H1 (cell line): ENCODE measurements at regions not wholly inside any gene's neighbourhood (a gene's known extent, or its start where the extent isn't known, plus 50 kb on each side); places are given as distances from the start of the nearest gene placed in this dataset.

ENCODE experiments used
- CTCF ChIA-PET: fragments of 300-600 bp; sonication (Branson Sonifier 250); formaldehyde crosslinking; loops from one replicate; lab custom pipeline; 2021; ENCODE audit not compliant: partially characterized antibody; lab: Charles Lee
- POLR2A ChIA-PET: fragments of 300-600 bp; sonication (Branson Sonifier 250); formaldehyde crosslinking; loops from one replicate; lab custom pipeline; 2021; ENCODE audit warnings: inconsistent platforms; ENCODE audit not compliant: partially characterized antibody; lab: Charles Lee
- DNase-seq, 2 experiments: peaks; one replicate each; pipeline versions ENCODE4 v3.0.0 to v3.0.0-alpha.2; 2010 to 2022; ENCODE audit warnings: low spot score in 2 of 2, low read depth in 1 of 2, mixed read lengths in 1 of 2
- FAIRE-seq: peaks from 2 replicates; lab custom pipeline; 2011; peaks lifted over from hg19 to GRCh38; lab: Jason Lieb, UNC
- H2AFZ ChIP-seq: 2 replicates; pipeline ENCODE4 v1.8.1; 2012; ENCODE audit warnings: low read length, inconsistent platforms
- H2AK5ac ChIP-seq: 2 replicates; pipeline ENCODE4 v1.6.1; 2013; ENCODE audit warnings: low read depth, low read length
- H2BK120ac ChIP-seq: replicated peaks from 2 replicates; pipeline ENCODE3; 2013; ENCODE audit warnings: low read depth, low read length, inconsistent platforms
- H2BK12ac ChIP-seq: 2 replicates; pipeline ENCODE4 v1.6.1; 2013; ENCODE audit warnings: low read depth, low read length
- H2BK15ac ChIP-seq: 2 replicates; pipeline ENCODE4 v1.6.1; 2013; ENCODE audit warnings: low read length
- H2BK20ac ChIP-seq: 2 replicates; pipeline ENCODE4 v1.6.1; 2013; ENCODE audit warnings: low read length
- H2BK5ac ChIP-seq: 2 replicates; pipeline ENCODE4 v1.6.1; 2013; ENCODE audit warnings: low read depth, low read length
- H3K14ac ChIP-seq: 2 replicates; pipeline ENCODE4 v1.6.1; 2013; ENCODE audit warnings: inconsistent platforms; ENCODE audit not compliant: insufficient read length
- H3K18ac ChIP-seq: 2 replicates; pipeline ENCODE4 v1.6.1; 2013; ENCODE audit warnings: low read length; ENCODE audit errors: extremely low read depth
- H3K23ac ChIP-seq: 2 replicates; pipeline ENCODE4 v1.6.1; 2013; ENCODE audit warnings: inconsistent platforms; ENCODE audit not compliant: insufficient read length
- H3K23me2 ChIP-seq: 2 replicates; pipeline ENCODE4 v1.6.1; 2013; ENCODE audit warnings: low read depth, low read length
- H3K27ac ChIP-seq: 2 replicates; pipeline ENCODE4 v1.6.1; 2011; ENCODE audit warnings: low read depth, low read length, inconsistent platforms
- H3K27me3 ChIP-seq, 4 experiments: replicated peaks in 1 of 4; 1 replicate in 1 of 4; 2 replicates in 3 of 4; pipeline versions ENCODE4 v1.6.1 to v1.8.1; 2011 to 2013; ENCODE audit warnings: low read length in 3 of 4, mild to moderate bottlenecking in 3 of 4, inconsistent platforms in 2 of 4, mixed read lengths in 2 of 4, moderate library complexity in 1 of 4; ENCODE audit not compliant: control insufficient read depth in 3 of 4, insufficient read depth in 3 of 4; ENCODE audit errors: extremely low read depth in 1 of 4
- H3K36me3 ChIP-seq, 4 experiments: 2 replicates each; pipeline versions ENCODE4 v1.6.1 to v1.8.1; 2011 to 2013; ENCODE audit warnings: mild to moderate bottlenecking in 4 of 4, low read length in 3 of 4, moderate library complexity in 2 of 4, control low read depth in 1 of 4, inconsistent platforms in 1 of 4; ENCODE audit not compliant: insufficient read depth in 4 of 4, control insufficient read depth in 2 of 4
- H3K4ac ChIP-seq: replicated peaks from 2 replicates; pipeline ENCODE3; 2013; ENCODE audit warnings: low read length, low read depth, mixed read lengths, inconsistent platforms; ENCODE audit not compliant: insufficient read length
- H3K4me1 ChIP-seq, 4 experiments: replicated peaks in 1 of 4; 1 replicate in 1 of 4; 2 replicates in 3 of 4; pipeline versions ENCODE4 v1.6.1 to v1.8.1; 2011 to 2013; ENCODE audit warnings: low read length in 3 of 4, inconsistent platforms in 2 of 4, mixed read lengths in 1 of 4; ENCODE audit not compliant: insufficient read depth in 4 of 4, control insufficient read depth in 3 of 4
- H3K4me2 ChIP-seq, 2 experiments: 2 replicates each; pipeline versions ENCODE4 v1.6.1 to v1.8.1; 2011 to 2013; ENCODE audit warnings: low read depth in 2 of 2, low read length in 2 of 2, control low read depth in 1 of 2, inconsistent platforms in 1 of 2, mild to moderate bottlenecking in 1 of 2; ENCODE audit not compliant: insufficient read depth in 1 of 2
- H3K4me3 ChIP-seq, 4 experiments: fragments of 200-600, 300-600 bp in 1 of 4; sonication (generic), shearing (Covaris generic), sonication (Bioruptor Twin) in 1 of 4; 2 replicates each; pipeline versions ENCODE4 v1.5.1 to v1.8.1; 2011 to 2016; ENCODE audit warnings: low read length in 4 of 4, low read depth in 3 of 4, control low read depth in 2 of 4, inconsistent platforms in 2 of 4, mild to moderate bottlenecking in 2 of 4, mixed read lengths in 1 of 4, moderate library complexity in 1 of 4; ENCODE audit not compliant: insufficient read depth in 2 of 4; ENCODE audit errors: extremely low read depth in 1 of 4
- H3K56ac ChIP-seq: replicated peaks from 2 replicates; pipeline ENCODE3; 2013; ENCODE audit warnings: low read depth, mild to moderate bottlenecking, mixed read lengths, low read length, inconsistent platforms; ENCODE audit not compliant: insufficient read length
- H3K79me1 ChIP-seq: 2 replicates; pipeline ENCODE4 v1.6.1; 2013; ENCODE audit warnings: low read depth, low read length, control low read depth
- H3K79me2 ChIP-seq, 2 experiments: 2 replicates each; pipeline versions ENCODE4 v1.6.1 to v1.8.1; 2012 to 2013; ENCODE audit warnings: low read length in 2 of 2, mild to moderate bottlenecking in 2 of 2, inconsistent platforms in 1 of 2; ENCODE audit not compliant: insufficient read depth in 2 of 2, control insufficient read depth in 1 of 2
- H3K9ac ChIP-seq, 4 experiments: replicated peaks in 1 of 4; 1 replicate in 1 of 4; 2 replicates in 3 of 4; pipeline versions ENCODE4 v1.6.1 to v1.8.1; 2011 to 2013; ENCODE audit warnings: low read depth in 3 of 4, low read length in 3 of 4, control low read depth in 2 of 4, mild to moderate bottlenecking in 2 of 4, moderate library complexity in 2 of 4, inconsistent platforms in 1 of 4; ENCODE audit errors: extremely low read depth in 1 of 4
- H3K9me3 ChIP-seq, 2 experiments: 2 replicates each; pipeline versions ENCODE4 v1.6.1 to v1.8.1; 2012 to 2013; ENCODE audit warnings: mild to moderate bottlenecking in 2 of 2, moderate library complexity in 2 of 2, control low read depth in 1 of 2, inconsistent platforms in 1 of 2, low read depth in 1 of 2, low read length in 1 of 2, mixed read lengths in 1 of 2; ENCODE audit not compliant: insufficient read depth in 2 of 2
- H4K20me1 ChIP-seq, 2 experiments: replicated peaks in 1 of 2; 2 replicates each; pipeline versions ENCODE3 to v1.8.1; 2011 to 2013; ENCODE audit warnings: inconsistent platforms in 2 of 2, low read length in 2 of 2, mild to moderate bottlenecking in 1 of 2; ENCODE audit not compliant: insufficient read depth in 2 of 2, control insufficient read depth in 1 of 2
- H4K5ac ChIP-seq: 2 replicates; pipeline ENCODE4 v1.6.1; 2013; ENCODE audit warnings: low read length, low read depth, mixed read lengths, inconsistent platforms; ENCODE audit not compliant: insufficient read length
- H4K8ac ChIP-seq: 2 replicates; pipeline ENCODE4 v1.8.0; 2013; ENCODE audit warnings: mild to moderate bottlenecking, moderate library complexity, low read length, inconsistent platforms; ENCODE audit not compliant: insufficient read depth; ENCODE audit errors: extremely low read depth
- H4K91ac ChIP-seq: replicated peaks from 2 replicates; pipeline ENCODE3; 2013; ENCODE audit warnings: low read length, mixed read lengths, inconsistent platforms; ENCODE audit not compliant: insufficient read length
- FOSL1 ChIP-seq: IDR thresholded peaks from 2 replicates; pipeline ENCODE4 v1.6.1; 2011; ENCODE audit warnings: mild to moderate bottlenecking, low read depth, low read length, moderate library complexity; ENCODE audit not compliant: insufficient read depth
- KDM5A ChIP-seq: fragments of 200-600 bp; IDR thresholded peaks from 2 replicates; pipeline ENCODE4 v1.7.1; 2012; ENCODE audit warnings: mild to moderate bottlenecking, low read length, inconsistent platforms, mixed read lengths
- RAD21 ChIP-seq, 2 experiments: IDR thresholded peaks in 1 of 2; conservative IDR thresholded peaks in 1 of 2; 2 replicates each; pipeline ENCODE4 v1.6.1; 2011; ENCODE audit warnings: low read depth in 2 of 2, low read length in 2 of 2, improper control_type of control experiment in 1 of 2, inconsistent platforms in 1 of 2, mild to moderate bottlenecking in 1 of 2, moderate library complexity in 1 of 2
- USF2 ChIP-seq: IDR thresholded peaks from 2 replicates; pipeline ENCODE4 v1.6.1; 2011; ENCODE audit warnings: low read length, improper control_type of control experiment
- YY1 ChIP-seq: IDR thresholded peaks from 2 replicates; pipeline ENCODE4 v1.6.1; 2011; ENCODE audit warnings: low read depth, mild to moderate bottlenecking, low read length
- ZNF274 ChIP-seq: IDR thresholded peaks from 2 replicates; pipeline ENCODE4 v1.7.0; 2012; ENCODE audit warnings: low read length, borderline replicate concordance; ENCODE audit errors: extremely low read depth
- WGBS, 2 experiments: shearing (Covaris generic) in 1 of 2; methylation state at CpG; one replicate each; pipeline versions ENCODE4 v1.1.6 to v1.1.7; 2013 to 2015; ENCODE audit warnings: low lambda C conversion rate in 2 of 2, mixed read lengths in 2 of 2, inconsistent platforms in 1 of 2, low coverage in 1 of 2, missing lambda C conversion rate in 1 of 2; ENCODE audit not compliant: insufficient replicate concordance in 2 of 2, insufficient coverage in 1 of 2, insufficient read length in 1 of 2; ENCODE audit errors: extremely low coverage in 1 of 2, missing lambda C conversion rate in 1 of 2; 5-methylcytosine and 5-hydroxymethylcytosine counted together
- TF ChIP-seq, protein P1 (sequence below), 3 experiments: IDR thresholded peaks; 1 replicate in 2 of 3; 2 replicates in 1 of 3; pipeline versions ENCODE4 v1.5.1 to v1.6.1; 2011; ENCODE audit warnings: low read length in 3 of 3, mild to moderate bottlenecking in 3 of 3, inconsistent platforms in 2 of 3, low read depth in 1 of 3, moderate library complexity in 1 of 3; ENCODE audit not compliant: insufficient read depth in 1 of 3; ENCODE audit errors: control extremely low read depth in 1 of 3

DNA sequence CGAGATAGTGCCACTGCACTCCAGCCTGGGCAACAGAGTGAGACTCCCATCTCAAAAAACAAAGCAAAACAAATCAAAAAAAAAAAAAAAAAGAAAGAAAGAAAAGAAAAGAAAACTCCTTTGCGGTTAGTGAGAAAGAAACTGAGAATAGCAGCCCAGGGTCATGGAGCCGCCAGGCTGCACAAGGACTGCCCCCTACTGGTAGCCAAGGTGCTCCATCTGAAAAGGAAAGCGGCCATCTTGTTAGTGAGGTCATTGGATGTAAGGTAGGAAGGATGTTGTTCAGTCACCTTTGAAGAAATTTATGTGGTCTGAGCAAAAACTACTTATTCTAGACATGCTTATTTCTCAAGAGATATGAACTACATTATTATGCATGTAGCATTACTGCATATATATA lies 660.6 kb upstream of the TENM3 start:
- no peak overlapping the region for H3K56ac ChIP-seq
- no peak overlapping the region for H3K18ac ChIP-seq
- H3K4me1 ChIP-seq = no peaks in the 10 kb centered on the region; a peak in 1 of 7 replicates
- H2BK120ac ChIP-seq = no peak overlapping the region
- no peak overlapping the region for H3K23ac ChIP-seq
- no peaks in the 10 kb centered on the region; a peak in 1 of 4 replicates for H3K9me3 ChIP-seq
- no peak for FAIRE-seq
- no peaks in the 10 kb centered on the region for H3K79me2 ChIP-seq
- H2AFZ ChIP-seq = no peak overlapping the region
- H3K4me3 ChIP-seq = no peak overlapping the region
- CTCF ChIA-PET = interaction anchor here (0.6 to 1.7 kb wide), 4 partner anchors 11 to 622 kb away, joined by 3 to 9 read pairs (median 4); no protein-coding TSS in a partner anchor
- no peak overlapping the region for H4K5ac ChIP-seq
- H3K14ac ChIP-seq = no peak overlapping the region
- H3K4ac ChIP-seq = no peak overlapping the region
- H4K91ac ChIP-seq = no peak overlapping the region
- H3K27me3 ChIP-seq = no peaks in the 10 kb centered on the region
- 92% methylated on average over 3 of the region's 4 CpGs; no CpG with 5 or more reads in 1 of the 2 experiments for WGBS, 2 experiments
- no peak for DNase-seq
- H2BK20ac ChIP-seq = no peak overlapping the region
- no peaks in the 10 kb centered on the region for H3K79me1 ChIP-seq
- no peak overlapping the region for H2BK15ac ChIP-seq
- POLR2A ChIA-PET = no interaction called here
- H3K9ac ChIP-seq = no peak overlapping the region
- H3K4me2 ChIP-seq = no peak overlapping the region
- no peak overlapping the region for H2BK5ac ChIP-seq
- no peak overlapping the region for H2AK5ac ChIP-seq
- no peak overlapping the region for H2BK12ac ChIP-seq
- H3K27ac ChIP-seq = no peak overlapping the region
- TF ChIP-seq FOSL1 = no peak
- TF ChIP-seq, protein P1, sequence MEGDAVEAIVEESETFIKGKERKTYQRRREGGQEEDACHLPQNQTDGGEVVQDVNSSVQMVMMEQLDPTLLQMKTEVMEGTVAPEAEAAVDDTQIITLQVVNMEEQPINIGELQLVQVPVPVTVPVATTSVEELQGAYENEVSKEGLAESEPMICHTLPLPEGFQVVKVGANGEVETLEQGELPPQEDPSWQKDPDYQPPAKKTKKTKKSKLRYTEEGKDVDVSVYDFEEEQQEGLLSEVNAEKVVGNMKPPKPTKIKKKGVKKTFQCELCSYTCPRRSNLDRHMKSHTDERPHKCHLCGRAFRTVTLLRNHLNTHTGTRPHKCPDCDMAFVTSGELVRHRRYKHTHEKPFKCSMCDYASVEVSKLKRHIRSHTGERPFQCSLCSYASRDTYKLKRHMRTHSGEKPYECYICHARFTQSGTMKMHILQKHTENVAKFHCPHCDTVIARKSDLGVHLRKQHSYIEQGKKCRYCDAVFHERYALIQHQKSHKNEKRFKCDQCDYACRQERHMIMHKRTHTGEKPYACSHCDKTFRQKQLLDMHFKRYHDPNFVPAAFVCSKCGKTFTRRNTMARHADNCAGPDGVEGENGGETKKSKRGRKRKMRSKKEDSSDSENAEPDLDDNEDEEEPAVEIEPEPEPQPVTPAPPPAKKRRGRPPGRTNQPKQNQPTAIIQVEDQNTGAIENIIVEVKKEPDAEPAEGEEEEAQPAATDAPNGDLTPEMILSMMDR (IDR thresholded peaks at IDR 0.05; ENCODE audit: control extremely low read depth in 1 of 3, insufficient read depth in 1 of 3, low read depth in 1 of 3, low read length in 3 of 3) = peak; percentile 25 to 58 (median 55); a peak in 2 of 4 replicates
- TF ChIP-seq RAD21 (IDR thresholded peaks at IDR 0.05 in 1 of 2, conservative IDR thresholded peaks at IDR 0.05 in 1 of 2; ENCODE audit: low read depth in 2 of 2, low read length in 2 of 2) = peak; percentile 36 to 42; a peak in 3 of 4 replicates
- TF ChIP-seq KDM5A = no peak
- TF ChIP-seq YY1 = peak; percentile 92
- TF ChIP-seq USF2 = no peak
- no peak for TF ChIP-seq ZNF274
- H4K20me1 ChIP-seq = no peaks in the 10 kb centered on the region
- H4K8ac ChIP-seq = no peak overlapping the region
- no peaks in the 10 kb centered on the region for H3K23me2 ChIP-seq
- H3K36me3 ChIP-seq = no peaks in the 10 kb centered on the region
